H54 (cell line): ENCODE measurements at regions not wholly inside any gene's neighbourhood (a gene's known extent, or its start where the extent isn't known, plus 50 kb on each side); places are given as distances from the start of the nearest gene placed in this dataset.
A peak's percentile ranks its signal among the peaks of the same experiment; 100 is the strongest.
"Not testable (repeated sequence)": the region's sequence is repeated elsewhere in the genome, so short reads cannot be mapped to it uniquely, and the experiment has no call there.

ENCODE experiments used
- DNase-seq: peaks from one replicate; pipeline ENCODE4 v3.0.0; 2011; ENCODE audit warnings: low spot score, mixed read lengths; ENCODE audit not compliant: insufficient read length
- FAIRE-seq: peaks from 3 replicates; lab custom pipeline; 2011; peaks lifted over from hg19 to GRCh38; lab: Jason Lieb, UNC
- POLR2A ChIP-seq: IDR thresholded peaks from 2 replicates; pipeline ENCODE4 v1.6.1; 2011; ENCODE audit warnings: low read depth, mild to moderate bottlenecking, low read length

DNA sequence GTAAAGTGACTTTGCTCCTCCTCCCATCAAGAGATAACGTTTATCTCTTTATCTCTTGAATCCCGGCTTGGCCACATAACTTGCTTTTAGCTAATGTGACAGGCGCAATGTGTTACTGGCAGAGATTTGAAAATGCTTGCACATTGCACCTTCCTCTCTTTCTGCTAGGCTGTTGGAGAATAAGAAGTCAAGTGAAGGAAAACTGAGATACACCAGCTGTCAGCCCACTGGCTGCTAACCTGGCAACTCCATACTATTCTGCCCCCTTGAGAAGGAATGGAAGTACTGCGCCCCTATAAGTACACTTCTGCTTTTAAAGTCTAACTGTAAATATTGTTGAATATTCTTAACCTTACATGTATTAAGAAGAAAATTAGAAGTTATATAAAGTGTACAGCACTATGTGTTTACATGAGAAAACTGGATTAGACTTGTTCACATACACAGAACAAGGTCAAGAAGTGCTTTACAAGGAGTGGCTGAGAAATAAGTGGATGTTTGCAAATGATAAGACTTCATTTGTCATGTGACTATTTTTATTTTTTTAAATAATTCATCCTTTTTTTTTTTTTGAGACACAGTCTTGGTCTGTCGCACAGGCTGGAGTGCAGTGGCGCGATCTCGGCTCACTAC lies 424.5 kb upstream of the CTSO start:
- no peak for TF ChIP-seq POLR2A
- no peak for DNase-seq
- no peak for FAIRE-seq

- TF ChIP-seq POLR2A = no peak
- FAIRE-seq = no peak
- no peak for DNase-seq
Observed at GRCh38 chr4:156377036-156377710, 423.5 kb upstream of the CTSO start.

- no peak for DNase-seq
Observed at GRCh38 chr4:156374894-156375293, 421.2 kb upstream of the CTSO start.

DNA sequence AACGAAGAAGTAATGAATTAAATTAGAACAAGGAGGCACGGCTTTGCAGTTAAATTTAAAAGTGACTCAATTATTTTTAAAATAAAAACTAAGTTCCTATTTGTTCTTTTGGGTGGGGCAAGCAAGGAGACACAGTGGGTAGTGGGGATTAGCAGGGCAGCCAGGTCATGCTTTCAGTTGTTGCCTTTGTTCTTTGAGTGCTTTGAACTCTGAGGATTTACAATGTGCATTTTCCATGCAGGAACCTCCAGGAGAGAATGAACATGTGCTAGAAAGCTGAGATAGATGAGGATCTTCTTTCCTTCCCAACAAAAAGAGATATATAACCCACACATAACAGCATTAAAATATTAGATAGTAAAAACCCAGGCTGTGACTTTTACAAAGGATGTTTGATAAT lies 420.4 kb upstream of the CTSO start:
- DNase-seq = no peak
- no peak for TF ChIP-seq POLR2A
- no peak for FAIRE-seq

More at GRCh38 chr4:156374894-156375293, 421.2 kb upstream of the CTSO start:
- no peak for FAIRE-seq
- TF ChIP-seq POLR2A = no peak

DNA sequence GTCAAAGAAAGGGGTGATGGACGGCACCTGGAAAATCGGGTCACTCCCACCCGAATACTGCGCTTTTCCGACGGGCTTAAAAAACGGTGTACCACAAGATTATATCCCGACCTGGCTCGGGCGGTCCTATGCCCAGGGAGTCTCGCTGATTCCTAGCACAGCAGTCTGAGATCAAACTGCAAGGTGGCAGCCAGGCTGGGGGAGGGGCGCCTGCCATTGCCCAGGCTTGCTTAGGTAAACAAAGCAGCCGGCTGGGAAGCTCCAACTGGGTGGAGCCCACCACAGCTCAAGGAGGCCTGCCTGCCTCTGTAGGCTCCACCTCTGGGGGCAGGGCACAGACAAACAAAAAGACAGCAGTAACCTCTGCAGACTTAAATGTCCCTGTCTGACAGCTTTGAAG lies 413.8 kb upstream of the CTSO start:
- not testable (repeated sequence) for DNase-seq, FAIRE-seq

DNA sequence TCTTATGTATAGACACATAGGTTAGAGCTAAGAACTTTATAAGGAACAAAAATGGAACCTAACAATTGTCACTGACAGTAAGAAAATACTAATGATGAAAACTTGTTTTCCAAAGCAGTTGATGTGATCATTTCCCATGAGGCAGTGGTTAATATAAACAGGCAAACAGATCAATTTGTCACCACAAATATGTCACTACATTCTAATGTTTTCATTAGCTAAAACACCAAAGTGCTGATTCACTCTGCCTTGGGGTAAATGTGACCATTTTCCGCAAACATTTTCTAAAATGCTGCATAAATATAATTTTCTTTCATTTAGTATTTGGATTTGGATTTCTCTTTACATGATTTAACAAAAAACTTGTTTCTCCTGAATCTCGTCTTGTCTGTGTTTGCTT lies 408.9 kb upstream of the CTSO start:
- DNase-seq (no peak), FAIRE-seq (no peak)
- TF ChIP-seq POLR2A = no peak

GRCh38 chr4:156347412-156348075 lies 393.9 kb upstream of the CTSO start:
- TF ChIP-seq POLR2A = no peak
- DNase-seq (no peak), FAIRE-seq (peak; percentile 86)

DNA sequence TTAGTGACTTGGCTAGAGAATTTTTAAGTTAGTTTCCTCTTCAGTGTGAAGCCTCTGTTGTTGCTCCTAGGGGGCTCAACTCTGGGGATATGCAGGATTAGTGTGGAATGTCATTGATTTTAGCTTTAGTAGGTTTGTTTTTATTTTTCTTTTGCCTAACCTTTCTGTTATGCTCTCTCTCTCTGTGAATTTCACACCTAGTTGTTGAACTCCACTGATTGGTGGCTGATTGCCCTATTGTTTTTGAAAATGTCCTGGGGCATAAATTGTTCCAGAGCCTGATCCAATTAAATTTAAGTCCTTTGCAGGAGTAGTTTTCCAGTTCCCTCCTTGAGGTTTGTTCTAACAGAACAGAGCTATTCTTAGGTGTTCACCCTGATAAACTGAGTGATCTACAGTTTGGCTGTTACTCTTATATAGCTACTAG lies 393.3 kb upstream of the CTSO start:
- no peak for FAIRE-seq
- DNase-seq = no peak
- no peak for TF ChIP-seq POLR2A

GRCh38 chr4:156344397-156344796 lies 390.7 kb upstream of the CTSO start:
- no peak for FAIRE-seq
- TF ChIP-seq POLR2A = no peak
- no peak for DNase-seq

DNA sequence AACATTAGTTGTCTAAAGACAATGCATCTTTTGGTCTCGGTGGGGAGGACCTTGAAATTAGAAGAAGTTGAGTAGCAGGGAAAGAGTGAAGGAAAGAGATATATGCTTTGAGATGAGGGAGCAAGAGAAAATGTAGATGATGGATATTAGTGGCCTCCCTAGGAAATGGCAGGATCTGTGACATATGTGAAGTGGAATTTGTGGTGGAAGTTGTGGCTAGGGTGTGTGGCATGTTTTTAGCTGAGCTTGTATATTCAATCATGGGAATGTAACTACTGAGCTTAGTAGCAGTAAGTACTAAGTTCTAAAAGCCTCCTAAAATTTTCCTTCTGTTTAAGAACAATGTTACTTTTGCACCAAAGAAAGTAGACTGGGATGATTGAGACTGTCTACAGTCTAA lies 382.8 kb upstream of the CTSO start:
- DNase-seq (no peak), FAIRE-seq (no peak)
- no peak for TF ChIP-seq POLR2A

DNA sequence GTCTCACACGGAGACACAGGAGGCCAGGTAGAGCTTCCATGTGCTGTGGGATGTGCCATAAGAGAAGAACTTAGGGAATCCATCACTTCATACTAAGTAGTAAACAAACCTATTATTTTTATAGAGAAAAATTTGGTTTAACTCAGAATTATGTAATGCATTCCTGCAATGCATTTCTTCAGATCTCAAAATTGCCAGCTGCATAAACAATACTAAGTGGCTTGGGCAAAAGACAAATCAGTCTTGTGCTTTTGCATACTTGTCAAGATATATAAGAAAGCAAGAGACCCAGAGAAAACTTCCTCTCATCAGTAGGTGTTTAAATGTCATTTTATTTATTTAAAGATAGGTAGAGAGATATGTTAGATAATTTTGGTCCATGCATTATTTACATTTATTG lies 382.1 kb upstream of the CTSO start:
- FAIRE-seq (no peak), DNase-seq (no peak)
- TF ChIP-seq POLR2A = no peak

GRCh38 chr4:156330436-156331031 lies 376.9 kb upstream of the CTSO start:
- no peak for FAIRE-seq
- DNase-seq = no peak
- TF ChIP-seq POLR2A = no peak

DNA sequence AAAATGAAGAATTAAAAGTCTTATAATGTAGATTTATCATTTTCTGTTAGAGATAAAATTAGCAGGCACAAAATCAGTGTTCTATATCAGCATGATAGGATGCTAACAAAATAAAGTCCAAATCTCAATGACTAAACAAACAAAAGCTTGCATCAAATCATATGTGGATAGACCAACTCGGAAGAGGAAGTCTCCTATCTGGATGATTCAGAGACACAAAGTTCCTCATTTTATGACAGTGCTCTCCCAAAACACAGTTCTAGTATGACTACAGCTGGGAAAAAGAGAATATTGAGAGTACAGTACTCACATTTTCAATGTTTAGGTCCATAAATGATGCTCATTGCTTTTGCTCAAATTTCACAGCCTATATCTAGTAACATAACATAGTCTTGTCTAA lies 376.1 kb upstream of the CTSO start:
- no peak for FAIRE-seq
- no peak for TF ChIP-seq POLR2A
- no peak for DNase-seq

GRCh38 chr4:156328882-156329281 lies 375.2 kb upstream of the CTSO start:
- no peak for DNase-seq
- no peak for TF ChIP-seq POLR2A
- no peak for FAIRE-seq
